ENCODE measurements at regions not wholly inside any gene's neighbourhood (a gene's known extent, or its start where the extent isn't known, plus 50 kb on each side); places are given as distances from the start of the nearest gene placed in this dataset.

DNA sequence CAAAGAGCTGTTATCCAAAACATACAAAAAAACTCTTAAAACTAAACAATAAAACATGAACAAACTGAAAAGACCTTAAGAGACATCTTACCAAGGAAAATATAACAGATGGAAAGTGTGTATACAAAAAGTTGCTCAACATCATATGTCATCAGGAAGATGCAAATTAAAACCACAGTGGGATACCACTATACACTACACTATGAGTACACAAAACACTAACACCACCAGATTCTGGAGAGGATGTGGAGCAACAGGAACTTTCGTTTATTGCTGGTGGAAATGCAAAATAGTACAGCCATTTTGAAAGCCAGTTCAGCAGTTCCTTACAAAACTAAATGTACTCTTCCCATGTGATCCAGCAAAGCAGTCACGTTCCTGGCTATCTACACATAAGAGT is 221.4 kb downstream of the CMPK2 start:
- TF ChIP-seq, protein P1, sequence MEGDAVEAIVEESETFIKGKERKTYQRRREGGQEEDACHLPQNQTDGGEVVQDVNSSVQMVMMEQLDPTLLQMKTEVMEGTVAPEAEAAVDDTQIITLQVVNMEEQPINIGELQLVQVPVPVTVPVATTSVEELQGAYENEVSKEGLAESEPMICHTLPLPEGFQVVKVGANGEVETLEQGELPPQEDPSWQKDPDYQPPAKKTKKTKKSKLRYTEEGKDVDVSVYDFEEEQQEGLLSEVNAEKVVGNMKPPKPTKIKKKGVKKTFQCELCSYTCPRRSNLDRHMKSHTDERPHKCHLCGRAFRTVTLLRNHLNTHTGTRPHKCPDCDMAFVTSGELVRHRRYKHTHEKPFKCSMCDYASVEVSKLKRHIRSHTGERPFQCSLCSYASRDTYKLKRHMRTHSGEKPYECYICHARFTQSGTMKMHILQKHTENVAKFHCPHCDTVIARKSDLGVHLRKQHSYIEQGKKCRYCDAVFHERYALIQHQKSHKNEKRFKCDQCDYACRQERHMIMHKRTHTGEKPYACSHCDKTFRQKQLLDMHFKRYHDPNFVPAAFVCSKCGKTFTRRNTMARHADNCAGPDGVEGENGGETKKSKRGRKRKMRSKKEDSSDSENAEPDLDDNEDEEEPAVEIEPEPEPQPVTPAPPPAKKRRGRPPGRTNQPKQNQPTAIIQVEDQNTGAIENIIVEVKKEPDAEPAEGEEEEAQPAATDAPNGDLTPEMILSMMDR (IDR thresholded peaks at IDR 0.05): no peak
- TF ChIP-seq RAD21 (IDR thresholded peaks at IDR 0.05; ENCODE audit: low read length): no peak
- TF ChIP-seq TAF1 (IDR thresholded peaks at IDR 0.05; ENCODE audit: borderline replicate concordance, low read depth, low read length): no peak
- TF ChIP-seq, protein P2, sequence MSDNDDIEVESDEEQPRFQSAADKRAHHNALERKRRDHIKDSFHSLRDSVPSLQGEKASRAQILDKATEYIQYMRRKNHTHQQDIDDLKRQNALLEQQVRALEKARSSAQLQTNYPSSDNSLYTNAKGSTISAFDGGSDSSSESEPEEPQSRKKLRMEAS (IDR thresholded peaks at IDR 0.05; ENCODE audit: low read depth): no peak
- TF ChIP-seq EZH2phosphoT487 (IDR thresholded peaks at IDR 0.05; ENCODE audit: borderline replicate concordance, low read depth): no peak
- TF ChIP-seq NRF1 (IDR thresholded peaks at IDR 0.05; ENCODE audit: low read depth, low read length): no peak
- TF ChIP-seq SIN3A (IDR thresholded peaks at IDR 0.05; ENCODE audit: borderline replicate concordance, low read depth, low read length): no peak
- no peak for TF ChIP-seq ELF1 (IDR thresholded peaks at IDR 0.05)
- no peak for TF ChIP-seq GABPA (IDR thresholded peaks at IDR 0.05; ENCODE audit: low read depth)
- no peak for TF ChIP-seq MXI1 (IDR thresholded peaks at IDR 0.05; ENCODE audit: low read depth, low read length)
- no peak for TF ChIP-seq EP300 (IDR thresholded peaks at IDR 0.05; ENCODE audit: borderline replicate concordance in 1 of 2, low read depth in 1 of 2, low read length in 1 of 2)

Measured in SK-N-SH (cell line).